ENCODE measurements at regions not wholly inside any gene's neighbourhood (a gene's known extent, or its start where the extent isn't known, plus 50 kb on each side); places are given as distances from the start of the nearest gene placed in this dataset.

DNA sequence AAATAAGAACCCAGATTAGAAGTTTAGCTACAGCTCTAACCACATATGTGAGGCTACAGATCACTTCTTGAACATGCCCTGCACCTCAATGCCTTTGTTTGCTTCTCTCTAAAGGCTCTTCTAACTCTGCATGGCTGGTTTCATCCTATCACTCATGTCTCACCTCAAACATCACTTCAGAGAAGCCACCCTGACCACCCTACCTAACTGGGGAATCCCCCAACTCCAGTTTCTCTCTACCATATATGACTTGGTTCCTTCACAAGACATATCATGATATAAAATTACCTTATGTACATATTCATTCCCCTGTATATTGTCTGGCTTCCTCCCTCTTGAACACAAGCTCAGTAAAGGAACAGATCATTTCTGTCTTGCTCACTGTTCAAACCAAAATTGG, 250.2 kb upstream of the GRIP1 start:
- in situ Hi-C loops (cut with HindIII; ENCODE audit: low pct_unique_long_range_greater_than_20kb, low sequenced_read_pairs) (no loop called here), intact Hi-C loops (cut with micrococcal nuclease; ENCODE audit: unreplicated experiment) (no loop called here)
- ATAC-seq, result no peak

DNA sequence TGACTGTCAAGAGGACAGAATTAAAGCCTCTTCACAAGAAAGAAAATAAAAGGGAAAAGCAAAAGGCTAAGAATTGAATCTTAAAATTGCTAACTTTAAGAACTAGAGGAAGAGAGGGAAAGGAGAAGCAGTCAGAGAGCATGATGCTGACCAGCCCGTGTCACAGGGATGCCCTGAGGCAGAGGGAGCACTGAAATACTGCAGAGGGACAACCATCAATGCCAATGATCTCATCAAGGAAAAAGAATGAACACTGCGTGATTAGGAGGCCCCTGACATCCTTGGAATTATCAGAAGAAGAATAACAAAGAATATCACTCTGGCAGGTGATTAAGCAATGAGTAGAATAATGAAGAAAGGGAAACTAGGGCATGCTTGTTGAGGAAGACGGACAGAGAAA, 252.2 kb upstream of the GRIP1 start:
- TF ChIP-seq TCF7L2 (IDR thresholded peaks at IDR 0.05; ENCODE audit: low read depth, low read length) (no peak), POLR2AphosphoS5 (IDR thresholded peaks at IDR 0.05; ENCODE audit: low read depth, low read length) (no peak), SIN3A (IDR thresholded peaks at IDR 0.05; ENCODE audit: borderline replicate concordance, insufficient read depth, low read depth, low read length) (no peak)
- TF ChIP-seq, protein P1, sequence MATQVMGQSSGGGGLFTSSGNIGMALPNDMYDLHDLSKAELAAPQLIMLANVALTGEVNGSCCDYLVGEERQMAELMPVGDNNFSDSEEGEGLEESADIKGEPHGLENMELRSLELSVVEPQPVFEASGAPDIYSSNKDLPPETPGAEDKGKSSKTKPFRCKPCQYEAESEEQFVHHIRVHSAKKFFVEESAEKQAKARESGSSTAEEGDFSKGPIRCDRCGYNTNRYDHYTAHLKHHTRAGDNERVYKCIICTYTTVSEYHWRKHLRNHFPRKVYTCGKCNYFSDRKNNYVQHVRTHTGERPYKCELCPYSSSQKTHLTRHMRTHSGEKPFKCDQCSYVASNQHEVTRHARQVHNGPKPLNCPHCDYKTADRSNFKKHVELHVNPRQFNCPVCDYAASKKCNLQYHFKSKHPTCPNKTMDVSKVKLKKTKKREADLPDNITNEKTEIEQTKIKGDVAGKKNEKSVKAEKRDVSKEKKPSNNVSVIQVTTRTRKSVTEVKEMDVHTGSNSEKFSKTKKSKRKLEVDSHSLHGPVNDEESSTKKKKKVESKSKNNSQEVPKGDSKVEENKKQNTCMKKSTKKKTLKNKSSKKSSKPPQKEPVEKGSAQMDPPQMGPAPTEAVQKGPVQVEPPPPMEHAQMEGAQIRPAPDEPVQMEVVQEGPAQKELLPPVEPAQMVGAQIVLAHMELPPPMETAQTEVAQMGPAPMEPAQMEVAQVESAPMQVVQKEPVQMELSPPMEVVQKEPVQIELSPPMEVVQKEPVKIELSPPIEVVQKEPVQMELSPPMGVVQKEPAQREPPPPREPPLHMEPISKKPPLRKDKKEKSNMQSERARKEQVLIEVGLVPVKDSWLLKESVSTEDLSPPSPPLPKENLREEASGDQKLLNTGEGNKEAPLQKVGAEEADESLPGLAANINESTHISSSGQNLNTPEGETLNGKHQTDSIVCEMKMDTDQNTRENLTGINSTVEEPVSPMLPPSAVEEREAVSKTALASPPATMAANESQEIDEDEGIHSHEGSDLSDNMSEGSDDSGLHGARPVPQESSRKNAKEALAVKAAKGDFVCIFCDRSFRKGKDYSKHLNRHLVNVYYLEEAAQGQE (IDR thresholded peaks at IDR 0.05; ENCODE audit: insufficient read depth in 1 of 2, low read depth in 2 of 2, low read length in 1 of 2), result no peak
- TF ChIP-seq, protein P2, sequence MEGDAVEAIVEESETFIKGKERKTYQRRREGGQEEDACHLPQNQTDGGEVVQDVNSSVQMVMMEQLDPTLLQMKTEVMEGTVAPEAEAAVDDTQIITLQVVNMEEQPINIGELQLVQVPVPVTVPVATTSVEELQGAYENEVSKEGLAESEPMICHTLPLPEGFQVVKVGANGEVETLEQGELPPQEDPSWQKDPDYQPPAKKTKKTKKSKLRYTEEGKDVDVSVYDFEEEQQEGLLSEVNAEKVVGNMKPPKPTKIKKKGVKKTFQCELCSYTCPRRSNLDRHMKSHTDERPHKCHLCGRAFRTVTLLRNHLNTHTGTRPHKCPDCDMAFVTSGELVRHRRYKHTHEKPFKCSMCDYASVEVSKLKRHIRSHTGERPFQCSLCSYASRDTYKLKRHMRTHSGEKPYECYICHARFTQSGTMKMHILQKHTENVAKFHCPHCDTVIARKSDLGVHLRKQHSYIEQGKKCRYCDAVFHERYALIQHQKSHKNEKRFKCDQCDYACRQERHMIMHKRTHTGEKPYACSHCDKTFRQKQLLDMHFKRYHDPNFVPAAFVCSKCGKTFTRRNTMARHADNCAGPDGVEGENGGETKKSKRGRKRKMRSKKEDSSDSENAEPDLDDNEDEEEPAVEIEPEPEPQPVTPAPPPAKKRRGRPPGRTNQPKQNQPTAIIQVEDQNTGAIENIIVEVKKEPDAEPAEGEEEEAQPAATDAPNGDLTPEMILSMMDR (IDR thresholded peaks at IDR 0.05), result no peak
- ChIA-PET CTCF (no interaction called here), POLR2A (no interaction called here)
- ATAC-seq (no peak), DNase-seq (ENCODE audit: low read depth, low spot score) (no peak)
- no peak overlapping the region for H3K4me3 ChIP-seq (ENCODE audit: low read depth in 2 of 2, low read length in 2 of 2)
- no peaks in the 10 kb centered on the region for H3K36me3 ChIP-seq (ENCODE audit: control insufficient read depth, insufficient read depth, low read length)
- no peak overlapping the region for H3K27ac ChIP-seq (ENCODE audit: low read length)
- BruUV-seq (replicated peaks), result no TSS peak
- in situ Hi-C loops (cut with HindIII; ENCODE audit: low pct_unique_long_range_greater_than_20kb, low sequenced_read_pairs), result no loop called here
- H3K4me1 ChIP-seq (ENCODE audit: control insufficient read depth, insufficient read depth, low read length), result no peaks in the 10 kb centered on the region
- intact Hi-C loops (cut with micrococcal nuclease; ENCODE audit: unreplicated experiment), result no loop called here
- H3K9me3 ChIP-seq (ENCODE audit: control insufficient read depth, insufficient read depth, low read depth, low read length), result no peaks in the 10 kb centered on the region
- no peaks in the 10 kb centered on the region for H3K27me3 ChIP-seq (ENCODE audit: control insufficient read depth, insufficient read depth, low read length)

More for the DNA sequence above, 250.2 kb upstream of the GRIP1 start:
- H3K4me1 ChIP-seq (ENCODE audit: control insufficient read depth, insufficient read depth, low read length), result no peaks in the 10 kb centered on the region
- ChIA-PET CTCF (no interaction called here), POLR2A (no interaction called here)
- no peak for DNase-seq (ENCODE audit: low read depth, low spot score)
- H3K27me3 ChIP-seq (ENCODE audit: control insufficient read depth, insufficient read depth, low read length), result no peaks in the 10 kb centered on the region
- no peak overlapping the region for H3K4me3 ChIP-seq (ENCODE audit: low read depth in 2 of 2, low read length in 2 of 2)
- no peaks in the 10 kb centered on the region for H3K9me3 ChIP-seq (ENCODE audit: control insufficient read depth, insufficient read depth, low read depth, low read length)
- H3K27ac ChIP-seq (ENCODE audit: low read length), result no peak overlapping the region
- H3K36me3 ChIP-seq (ENCODE audit: control insufficient read depth, insufficient read depth, low read length), result no peaks in the 10 kb centered on the region
- TF ChIP-seq TCF7L2 (IDR thresholded peaks at IDR 0.05; ENCODE audit: low read depth, low read length) (no peak), POLR2AphosphoS5 (IDR thresholded peaks at IDR 0.05; ENCODE audit: low read depth, low read length) (no peak), SIN3A (IDR thresholded peaks at IDR 0.05; ENCODE audit: borderline replicate concordance, insufficient read depth, low read depth, low read length) (no peak)
- TF ChIP-seq, protein P1 (IDR thresholded peaks at IDR 0.05; ENCODE audit: insufficient read depth in 1 of 2, low read depth in 2 of 2, low read length in 1 of 2), result no peak
- no TSS peak for BruUV-seq (replicated peaks)

Measured in Panc1 (cell line).